GM12874 (cell line): ENCODE measurements at regions not wholly inside any gene's neighbourhood (a gene's known extent, or its start where the extent isn't known, plus 50 kb on each side); places are given as distances from the start of the nearest gene placed in this dataset.

ENCODE experiments used
- TF ChIP-seq, protein P1 (sequence below): IDR thresholded peaks from 2 replicates; pipeline ENCODE4 v1.5.1; 2011; ENCODE audit warnings: low read depth, mild to moderate bottlenecking, control low read depth, low read length, moderate library complexity; ENCODE audit not compliant: insufficient read depth

DNA sequence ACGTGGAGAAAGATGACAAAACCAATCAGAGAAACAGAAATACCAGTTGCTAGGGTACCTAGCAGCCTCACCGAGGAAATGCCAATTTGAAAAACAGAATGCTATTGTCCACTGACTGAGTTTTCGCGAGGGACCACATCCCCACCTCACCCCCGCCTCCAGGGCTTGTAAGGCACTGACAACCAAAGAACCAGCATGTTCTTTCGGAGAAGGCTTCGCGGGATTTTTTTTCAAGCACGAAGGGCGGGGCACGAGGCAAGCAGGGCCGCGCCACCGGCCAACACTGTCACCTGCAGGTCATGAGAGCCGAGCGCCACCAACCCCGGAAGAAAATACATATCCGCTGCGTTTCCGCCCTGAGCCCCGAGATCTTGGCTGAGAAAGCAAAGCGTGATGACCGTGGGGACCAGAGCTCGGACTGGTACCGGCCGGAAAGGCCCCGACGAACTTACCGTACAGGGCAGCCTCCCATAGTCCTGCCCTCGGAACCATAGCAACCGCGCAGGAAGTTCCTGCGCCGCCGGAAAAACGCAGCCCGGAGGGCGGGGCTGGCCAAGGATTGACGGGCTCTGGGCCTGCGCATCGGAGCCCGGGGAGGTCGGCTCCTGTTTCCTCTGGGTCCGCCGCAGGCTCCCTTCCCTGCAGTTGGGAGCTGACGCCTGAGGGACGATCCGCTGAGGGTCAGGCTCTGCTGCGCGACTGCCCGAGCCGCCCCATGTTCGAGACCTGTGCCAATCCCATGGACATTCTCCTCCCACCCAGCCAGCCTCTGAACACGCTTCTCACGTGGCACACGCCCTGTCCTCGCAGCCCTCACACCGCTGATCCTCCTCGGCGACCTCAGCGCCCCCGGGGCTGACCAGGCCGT is 59.2 kb upstream of the PAGE5 start:
- TF ChIP-seq, protein P1, sequence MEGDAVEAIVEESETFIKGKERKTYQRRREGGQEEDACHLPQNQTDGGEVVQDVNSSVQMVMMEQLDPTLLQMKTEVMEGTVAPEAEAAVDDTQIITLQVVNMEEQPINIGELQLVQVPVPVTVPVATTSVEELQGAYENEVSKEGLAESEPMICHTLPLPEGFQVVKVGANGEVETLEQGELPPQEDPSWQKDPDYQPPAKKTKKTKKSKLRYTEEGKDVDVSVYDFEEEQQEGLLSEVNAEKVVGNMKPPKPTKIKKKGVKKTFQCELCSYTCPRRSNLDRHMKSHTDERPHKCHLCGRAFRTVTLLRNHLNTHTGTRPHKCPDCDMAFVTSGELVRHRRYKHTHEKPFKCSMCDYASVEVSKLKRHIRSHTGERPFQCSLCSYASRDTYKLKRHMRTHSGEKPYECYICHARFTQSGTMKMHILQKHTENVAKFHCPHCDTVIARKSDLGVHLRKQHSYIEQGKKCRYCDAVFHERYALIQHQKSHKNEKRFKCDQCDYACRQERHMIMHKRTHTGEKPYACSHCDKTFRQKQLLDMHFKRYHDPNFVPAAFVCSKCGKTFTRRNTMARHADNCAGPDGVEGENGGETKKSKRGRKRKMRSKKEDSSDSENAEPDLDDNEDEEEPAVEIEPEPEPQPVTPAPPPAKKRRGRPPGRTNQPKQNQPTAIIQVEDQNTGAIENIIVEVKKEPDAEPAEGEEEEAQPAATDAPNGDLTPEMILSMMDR: peak; percentile 70

DNA sequence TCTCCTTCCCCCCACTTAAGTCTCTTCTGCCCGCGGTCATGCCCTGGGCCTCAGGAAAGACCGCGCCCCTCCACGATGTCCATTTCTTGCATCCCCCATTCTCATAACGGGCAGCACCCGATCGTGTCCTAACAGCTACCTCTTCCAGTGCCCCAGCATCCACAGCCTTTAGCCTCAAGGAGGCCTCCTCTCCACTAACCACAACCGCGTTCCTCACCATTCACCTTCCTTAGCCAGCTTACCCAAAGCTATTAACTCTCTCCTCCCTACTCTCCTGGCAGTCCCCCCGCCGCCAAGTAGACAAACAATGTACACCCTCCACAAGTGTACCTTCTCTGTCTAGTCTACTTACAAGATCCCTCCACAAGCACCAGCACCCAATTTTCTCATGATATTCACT is 58.6 kb upstream of the PAGE5 start:
- TF ChIP-seq, protein P1: no peak

DNA sequence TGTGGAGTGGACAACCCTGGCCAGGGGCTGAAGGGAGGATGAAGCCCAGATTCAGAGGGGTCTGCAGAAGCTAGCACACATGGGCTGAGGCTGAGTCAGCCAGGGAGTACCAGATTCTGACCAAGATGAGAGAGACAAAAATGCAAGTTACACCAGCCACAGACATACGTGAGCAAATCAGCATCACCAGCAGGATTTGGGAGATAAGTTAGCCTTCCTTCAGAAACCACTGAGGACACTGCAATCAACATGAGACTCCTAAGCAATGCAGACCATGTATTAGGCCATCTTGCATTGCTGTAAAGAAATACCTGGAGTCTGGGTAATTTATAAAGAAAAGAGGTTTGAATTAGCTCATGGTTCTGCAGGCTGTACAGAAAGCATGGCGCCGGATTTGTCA is 57.0 kb upstream of the PAGE5 start:
- TF ChIP-seq, protein P1: no peak

DNA sequence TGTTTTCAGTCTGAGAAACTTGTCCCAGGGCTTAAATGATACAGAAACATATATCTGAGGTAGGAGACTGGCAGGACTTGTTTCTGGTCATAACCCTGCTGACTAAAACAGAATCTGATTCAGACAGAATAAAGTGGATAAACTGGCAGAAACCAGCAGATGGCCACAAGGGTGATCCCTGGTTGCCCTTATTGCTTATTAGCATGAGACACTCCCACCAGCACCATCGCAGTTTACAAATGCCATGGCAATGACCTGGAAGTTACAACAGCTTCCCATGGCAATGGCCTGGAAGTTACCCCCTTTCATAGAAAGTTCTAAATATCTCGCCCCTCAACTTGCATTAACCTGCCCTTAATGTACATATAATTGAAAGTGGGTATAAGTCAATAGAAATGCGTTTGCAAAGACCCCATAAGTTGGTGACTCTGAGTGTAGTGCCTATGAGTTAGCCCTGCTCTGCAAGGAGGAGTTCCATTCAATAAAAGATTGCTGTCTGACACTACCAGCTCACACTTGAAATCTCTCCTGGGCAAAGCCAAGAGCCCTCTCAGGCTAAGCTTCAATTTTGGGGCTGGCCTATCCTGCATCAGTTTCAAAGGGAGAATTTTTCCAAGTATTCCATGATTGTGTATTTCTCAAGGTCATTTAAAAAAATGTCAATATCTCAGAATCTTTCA is 52.9 kb upstream of the PAGE5 start:
- TF ChIP-seq, protein P1: no peak

DNA sequence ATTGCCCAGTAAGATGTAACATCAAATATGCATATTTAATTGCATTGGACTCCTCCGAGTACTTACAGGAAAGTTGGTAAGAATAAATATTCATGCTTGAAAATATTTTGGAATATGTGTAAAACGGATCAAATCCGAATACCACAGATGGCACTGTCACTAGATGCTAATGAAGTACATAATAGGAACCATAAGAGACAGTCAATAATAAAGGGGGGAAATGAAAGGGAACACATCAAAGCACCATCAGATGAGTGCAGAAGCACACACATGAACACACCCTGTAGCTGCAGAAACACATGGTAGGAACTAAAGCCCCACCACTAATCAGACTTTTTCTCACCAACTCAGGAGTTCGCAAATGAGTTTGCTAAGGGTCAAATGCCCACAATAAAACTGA is 52.2 kb upstream of the PAGE5 start:
- TF ChIP-seq, protein P1: no peak

DNA sequence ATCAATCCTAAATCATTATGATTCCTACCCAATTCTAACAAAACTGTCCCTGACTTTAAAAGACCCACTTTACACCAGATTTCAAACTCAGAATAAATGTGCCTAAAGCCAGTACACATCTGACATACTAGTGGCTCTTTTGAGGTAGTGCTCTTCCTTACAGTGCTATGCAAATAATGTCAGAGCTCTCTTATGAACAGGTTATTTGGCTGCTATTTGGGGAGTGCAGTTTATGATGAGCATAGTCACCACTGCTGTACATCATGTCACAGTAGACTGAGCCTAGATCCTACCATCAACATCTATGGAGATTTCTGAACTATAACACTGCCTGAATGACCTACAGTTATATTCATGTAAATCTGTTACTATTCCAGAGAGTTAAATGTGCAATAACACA is 50.4 kb upstream of the PAGE5 start:
- TF ChIP-seq, protein P1: no peak
